NOMO-1 treated with dmso at 0.1 percent for 144 hours (cell line): ENCODE measurements at regions not wholly inside any gene's neighbourhood (a gene's known extent, or its start where the extent isn't known, plus 50 kb on each side); places are given as distances from the start of the nearest gene placed in this dataset.
"Not testable (repeated sequence)": the region's sequence is repeated elsewhere in the genome, so short reads cannot be mapped to it uniquely, and the experiment has no call there.

ENCODE experiments used
- DNase-seq: peaks from one replicate; lab custom pipeline; 2025; ENCODE audit not compliant: unreplicated experiment; lab: John Stamatoyannopoulos, UW

DNA sequence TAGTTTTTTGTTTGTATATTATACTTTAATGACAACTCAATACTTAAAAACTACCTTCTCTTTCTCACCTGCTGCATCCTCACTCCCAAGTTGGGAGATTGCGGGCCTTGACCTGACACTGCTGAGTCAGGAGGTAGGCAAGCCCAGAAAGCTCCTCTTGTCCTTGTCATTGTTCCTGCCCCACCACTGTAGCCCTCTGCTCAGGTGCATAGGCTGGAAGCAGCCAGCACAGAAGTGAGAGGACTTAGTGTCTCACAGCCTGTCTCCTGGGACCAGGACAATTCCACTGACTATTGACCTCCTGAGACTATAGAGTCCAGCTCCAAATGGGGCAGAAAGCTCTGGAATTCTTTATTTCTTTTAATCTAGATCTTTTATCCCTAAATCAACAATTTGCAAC, 123.5 kb upstream of the NDP start:
- DNase-seq = no peak

GRCh38 chrX:44094821-44095530, 121.8 kb upstream of the NDP start:
- no peak for DNase-seq

DNA sequence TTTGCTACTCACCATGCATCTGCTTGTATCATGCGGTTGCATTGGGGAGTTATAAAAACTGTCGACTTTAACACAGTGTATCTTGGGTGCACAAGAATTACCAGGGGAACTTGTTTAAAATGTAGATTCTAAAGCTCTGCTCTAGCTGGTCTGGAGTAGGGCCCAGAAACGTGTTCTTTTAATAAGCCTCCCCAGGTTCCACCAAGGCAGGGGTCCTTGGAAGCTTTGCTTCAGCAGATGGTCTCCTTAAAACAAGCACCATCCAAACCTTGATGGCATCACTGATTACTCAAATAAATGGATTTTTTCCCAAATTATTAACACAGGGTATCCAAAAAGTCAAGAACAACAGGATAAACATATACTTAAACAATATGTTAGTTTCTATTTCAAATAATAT, 120.2 kb upstream of the NDP start:
- no peak for DNase-seq

DNA sequence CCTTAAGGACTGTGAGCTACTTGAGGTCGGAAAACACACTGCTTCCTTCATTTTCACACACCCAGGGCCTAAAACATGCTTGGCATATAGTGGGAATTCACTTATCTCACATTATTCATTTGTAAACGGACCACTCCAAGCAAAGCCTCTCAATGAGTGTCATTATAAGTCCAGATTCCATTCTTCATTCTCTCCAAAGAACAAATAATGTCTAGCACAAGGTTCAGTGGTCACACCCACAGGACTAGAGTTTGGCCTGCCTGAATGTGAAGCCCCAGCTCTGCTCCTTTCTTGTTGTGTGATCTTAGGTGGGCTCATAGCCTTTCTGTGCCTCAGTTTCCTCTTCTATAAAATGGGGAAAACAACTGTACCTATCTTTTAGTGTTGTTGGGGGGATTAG, 119.6 kb upstream of the NDP start:
- no peak for DNase-seq

DNA sequence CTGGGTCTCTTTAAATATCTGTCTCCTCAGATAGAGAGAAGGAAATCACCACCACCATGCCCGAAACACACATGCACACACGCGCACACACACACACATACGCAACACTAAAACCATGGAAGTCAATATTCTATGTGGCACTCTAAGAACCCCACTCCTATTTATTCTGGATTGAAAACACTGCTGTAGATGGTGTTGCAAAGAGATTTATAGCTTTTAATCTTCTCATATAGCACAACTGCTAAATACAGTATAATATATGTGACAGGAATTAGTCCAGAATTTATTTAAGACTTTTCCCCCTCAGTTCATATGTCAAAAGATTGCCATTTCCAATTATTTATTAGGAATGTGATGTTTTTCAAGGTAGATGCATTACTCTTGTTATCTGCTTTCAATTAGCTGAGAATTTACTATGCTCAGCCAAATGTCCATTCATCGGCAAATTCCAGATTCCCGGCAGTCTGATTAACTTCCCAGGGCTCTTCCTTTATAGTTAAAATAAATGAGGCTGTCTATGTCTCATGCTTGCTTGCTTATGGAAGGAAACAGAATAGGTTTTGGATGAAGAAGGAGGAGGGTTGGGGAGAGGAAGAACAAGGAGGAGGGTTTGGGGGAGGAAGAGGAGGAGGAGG, 115.4 kb upstream of the NDP start:
- DNase-seq = no peak

DNA sequence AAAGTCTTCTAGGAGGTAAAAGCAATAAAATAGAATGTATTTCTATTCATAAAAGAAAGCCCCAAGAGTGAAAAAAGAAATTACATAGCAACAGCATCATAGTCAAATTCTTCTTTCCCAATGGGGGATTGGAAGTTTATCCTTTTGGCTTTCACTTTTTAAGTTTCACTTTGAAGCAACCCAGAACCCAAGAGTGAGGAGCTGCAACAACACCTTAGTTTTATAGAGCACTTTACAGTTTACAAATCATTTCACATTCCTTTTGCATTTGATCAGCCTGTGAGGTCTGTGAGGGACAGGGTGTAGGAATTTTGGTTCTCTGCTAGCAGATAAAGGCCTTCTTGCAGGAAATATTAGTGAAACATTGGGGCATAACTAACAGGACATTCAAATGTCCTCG, 112.0 kb upstream of the NDP start:
- DNase-seq = no peak

DNA sequence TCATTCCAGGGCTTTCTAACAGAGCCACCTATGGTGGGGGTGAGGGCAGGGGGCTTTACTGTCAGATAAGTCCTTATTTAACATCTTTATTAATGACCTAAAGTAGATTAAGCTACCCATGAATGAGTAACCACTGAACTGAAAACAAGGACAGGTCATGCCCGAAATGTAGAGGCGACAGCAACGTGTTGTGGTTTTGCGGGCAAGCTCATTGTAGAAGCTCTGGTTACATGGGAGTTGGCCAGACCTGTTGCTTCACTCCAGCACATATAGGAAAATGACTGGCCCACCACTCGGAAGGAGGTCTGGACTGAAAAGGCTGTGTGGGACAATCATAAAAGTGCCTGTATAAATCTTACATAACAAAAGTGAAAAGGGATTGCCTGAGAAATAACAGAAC, 109.6 kb upstream of the NDP start:
- DNase-seq = peak; percentile 64

- DNase-seq = peak; percentile 58
Measured at GRCh38 chrX:44080083-44080482, 106.9 kb upstream of the NDP start.

- DNase-seq = no peak
Measured at GRCh38 chrX:44072631-44073030, 99.4 kb upstream of the NDP start.

- no peak for DNase-seq
Measured at GRCh38 chrX:44071847-44072551, 98.8 kb upstream of the NDP start.

GRCh38 chrX:44071070-44071645, 98.0 kb upstream of the NDP start:
- DNase-seq = no peak

- no peak for DNase-seq
Measured at GRCh38 chrX:44068043-44068442, 94.9 kb upstream of the NDP start.

DNA sequence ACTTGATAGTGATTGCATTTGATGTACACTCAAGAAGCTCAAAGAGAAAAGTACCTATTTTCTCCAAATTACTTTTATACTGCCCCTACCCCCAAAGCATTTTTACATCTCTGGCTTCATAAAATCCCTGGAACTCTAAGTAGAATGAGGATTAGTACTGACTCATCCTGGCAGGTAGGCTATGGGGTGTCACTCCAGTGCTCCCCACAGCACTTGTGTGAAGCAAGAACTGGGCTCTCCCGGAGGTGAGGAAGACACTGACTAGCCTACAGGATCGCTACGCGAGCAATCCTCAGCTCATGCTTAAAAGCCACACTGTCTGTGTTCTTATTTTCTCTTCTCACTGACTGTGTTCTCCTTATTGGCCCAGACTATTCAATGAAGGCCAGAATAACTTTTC, 90.4 kb upstream of the NDP start:
- no peak for DNase-seq

- DNase-seq = peak; percentile 42
Measured at GRCh38 chrX:44062840-44063239, 89.7 kb upstream of the NDP start.

- DNase-seq = no peak
Measured at GRCh38 chrX:44061968-44062614, 88.9 kb upstream of the NDP start.

DNA sequence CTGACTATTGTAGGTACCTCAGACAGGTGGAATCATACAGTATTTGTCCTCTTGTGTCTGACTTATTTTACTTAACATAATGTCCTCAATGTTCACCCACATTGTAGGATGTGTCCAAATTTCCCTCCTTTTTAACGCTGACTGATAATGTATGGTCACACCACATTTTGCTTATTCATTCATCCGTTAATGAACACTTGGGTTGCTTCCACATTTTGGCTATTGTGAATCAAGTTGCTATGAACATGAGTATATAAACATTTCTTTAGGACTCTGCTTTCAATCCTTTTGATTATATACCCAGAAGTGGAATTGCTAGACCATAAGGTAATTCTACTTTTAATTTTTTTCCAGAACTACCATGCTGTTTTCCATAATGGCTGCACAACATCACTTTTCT, 87.0 kb upstream of the NDP start:
- DNase-seq = no peak

DNA sequence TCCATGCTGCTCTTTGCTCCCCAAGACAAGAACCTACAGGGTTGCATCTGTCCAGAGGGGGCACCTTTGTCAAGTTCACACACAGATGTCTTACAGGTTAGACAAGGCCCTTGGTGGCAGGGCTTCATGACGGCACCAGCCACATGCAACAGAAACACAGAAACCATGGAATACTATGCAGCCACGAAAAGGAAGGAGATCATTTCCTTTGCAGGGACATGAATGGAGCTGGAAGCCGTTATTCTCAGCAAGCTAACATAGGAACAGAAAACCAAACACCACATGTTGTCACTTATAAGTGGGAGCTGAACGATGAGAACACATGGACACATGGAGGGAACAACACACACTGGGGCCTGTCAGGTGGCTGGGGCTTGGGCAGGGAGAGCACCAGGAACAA, 85.1 kb upstream of the NDP start:
- no peak for DNase-seq

- no peak for DNase-seq
Measured at GRCh38 chrX:44055638-44056037, 82.4 kb upstream of the NDP start.

- no peak for DNase-seq
Measured at GRCh38 chrX:44054863-44055601, 81.8 kb upstream of the NDP start.

GRCh38 chrX:44045106-44045505, 71.9 kb upstream of the NDP start:
- not testable (repeated sequence) for DNase-seq

GRCh38 chrX:44043496-44043895, 70.3 kb upstream of the NDP start:
- DNase-seq = no peak
